HEK293T (cell line): ENCODE measurements at regions not wholly inside any gene's neighbourhood (a gene's known extent, or its start where the extent isn't known, plus 50 kb on each side); places are given as distances from the start of the nearest gene placed in this dataset.

ENCODE experiments used
- BHLHE40 ChIP-seq: fragments of 450-650 bp; IDR thresholded peaks from 2 replicates; pipeline ENCODE4 v1.6.1; 2016; ENCODE audit warnings: mild to moderate bottlenecking, moderate library complexity, borderline replicate concordance
- TARDBP ChIP-seq: fragments of 450-650 bp; IDR thresholded peaks from 2 replicates; pipeline ENCODE4 v1.6.1; 2016

- TF ChIP-seq TARDBP (no peak), BHLHE40 (no peak)
These were observed 98.8 kb upstream of the RBMS1 start for GRCh38 chr2:160592401-160592800.
